Stimulated activated naive CD8-positive, alpha-beta T cell treated with anti-CD3 and anti-CD28 coated beads, Interleukin-15, Interleukin-2, amounts not matched to agents 100 ng/mL and 50 ng/mL, for 24 hours (primary cell): ENCODE measurements at regions not wholly inside any gene's neighbourhood (a gene's known extent, or its start where the extent isn't known, plus 50 kb on each side); places are given as distances from the start of the nearest gene placed in this dataset.
"Not testable (repeated sequence)": the region's sequence is repeated elsewhere in the genome, so short reads cannot be mapped to it uniquely, and the experiment has no call there.

Experiments used
- H3K27ac Mint-ChIP-seq: one replicate; pipeline ENCODE4 v1.8.0; 2021; ENCODE audit warnings: mild to moderate bottlenecking, mixed read lengths
- H3K27me3 Mint-ChIP-seq: one replicate; pipeline ENCODE4 v1.8.0; 2021; ENCODE audit warnings: mixed read lengths
- H3K36me3 Mint-ChIP-seq: one replicate; pipeline ENCODE4 v1.8.0; 2021; ENCODE audit warnings: low read depth, mixed read lengths
- H3K4me1 Mint-ChIP-seq: one replicate; pipeline ENCODE4 v1.8.0; 2021; ENCODE audit warnings: low read depth, mixed read lengths
- H3K4me3 Mint-ChIP-seq: one replicate; pipeline ENCODE4 v1.8.0; 2021; ENCODE audit warnings: mild to moderate bottlenecking, mixed read lengths
- H3K9me3 Mint-ChIP-seq: one replicate; pipeline ENCODE4 v1.8.0; 2021; ENCODE audit warnings: mixed read lengths

- H3K36me3 Mint-ChIP-seq: no peaks in the 10 kb centered on the region
- peaks cover 14% of the 10 kb centered on the region for H3K27me3 Mint-ChIP-seq
- no peaks in the 10 kb centered on the region for H3K4me1 Mint-ChIP-seq
- no peak overlapping the region for H3K4me3 Mint-ChIP-seq
- H3K27ac Mint-ChIP-seq: no peak overlapping the region
- H3K9me3 Mint-ChIP-seq: no peaks in the 10 kb centered on the region
Measured at GRCh38 chr18:49707599-49707998, 105.7 kb downstream of the ACAA2 start.

- H3K36me3 Mint-ChIP-seq: no peaks in the 10 kb centered on the region
- peaks cover 5% of the 10 kb centered on the region for H3K27me3 Mint-ChIP-seq
- no peak overlapping the region for H3K4me3 Mint-ChIP-seq
- H3K9me3 Mint-ChIP-seq: no peaks in the 10 kb centered on the region
- no peak overlapping the region for H3K27ac Mint-ChIP-seq
- H3K4me1 Mint-ChIP-seq: no peaks in the 10 kb centered on the region
Measured at GRCh38 chr18:49704334-49704733, 109.0 kb downstream of the ACAA2 start.

GRCh38 chr18:49701190-49701589 is 112.1 kb downstream of the ACAA2 start:
- Mint-ChIP-seq H3K9me3 (no peaks in the 10 kb centered on the region), H3K36me3 (no peaks in the 10 kb centered on the region), H3K27me3 (peaks cover 5% of the 10 kb centered on the region), H3K4me3 (no peak overlapping the region), H3K4me1 (no peaks in the 10 kb centered on the region), H3K27ac (no peak overlapping the region)

GRCh38 chr18:49699303-49699702 is 114.0 kb downstream of the ACAA2 start:
- H3K4me1 Mint-ChIP-seq: no peaks in the 10 kb centered on the region
- H3K4me3 Mint-ChIP-seq: no peak overlapping the region
- no peaks in the 10 kb centered on the region for H3K9me3 Mint-ChIP-seq
- H3K27ac Mint-ChIP-seq: no peak overlapping the region
- H3K36me3 Mint-ChIP-seq: no peaks in the 10 kb centered on the region
- H3K27me3 Mint-ChIP-seq: no peaks in the 10 kb centered on the region

GRCh38 chr18:49698525-49699025 is 114.8 kb downstream of the ACAA2 start:
- Mint-ChIP-seq H3K36me3 (no peaks in the 10 kb centered on the region), H3K4me3 (no peak overlapping the region), H3K27me3 (no peaks in the 10 kb centered on the region), H3K9me3 (no peaks in the 10 kb centered on the region), H3K4me1 (no peaks in the 10 kb centered on the region), H3K27ac (no peak overlapping the region)

GRCh38 chr18:49697757-49698524 is 115.4 kb downstream of the ACAA2 start:
- no peaks in the 10 kb centered on the region for H3K36me3 Mint-ChIP-seq
- no peaks in the 10 kb centered on the region for H3K4me1 Mint-ChIP-seq
- no peaks in the 10 kb centered on the region for H3K27me3 Mint-ChIP-seq
- no peaks in the 10 kb centered on the region for H3K9me3 Mint-ChIP-seq
- no peak overlapping the region for H3K4me3 Mint-ChIP-seq
- H3K27ac Mint-ChIP-seq: no peak overlapping the region

GRCh38 chr18:49697049-49697448 is 116.3 kb downstream of the ACAA2 start:
- H3K27me3 Mint-ChIP-seq: no peaks in the 10 kb centered on the region
- H3K36me3 Mint-ChIP-seq: no peaks in the 10 kb centered on the region
- no peak overlapping the region for H3K27ac Mint-ChIP-seq
- H3K4me3 Mint-ChIP-seq: no peak overlapping the region
- no peaks in the 10 kb centered on the region for H3K4me1 Mint-ChIP-seq
- no peaks in the 10 kb centered on the region for H3K9me3 Mint-ChIP-seq

- H3K27ac Mint-ChIP-seq: no peak overlapping the region
- H3K4me1 Mint-ChIP-seq: peaks cover 12% of the 10 kb centered on the region
- H3K4me3 Mint-ChIP-seq: no peak overlapping the region
- H3K27me3 Mint-ChIP-seq: no peaks in the 10 kb centered on the region
- H3K9me3 Mint-ChIP-seq: no peaks in the 10 kb centered on the region
- H3K36me3 Mint-ChIP-seq: no peaks in the 10 kb centered on the region
Measured at GRCh38 chr18:49694402-49694801, 118.9 kb downstream of the ACAA2 start.

- H3K27me3 Mint-ChIP-seq: no peaks in the 10 kb centered on the region
- no peaks in the 10 kb centered on the region for H3K36me3 Mint-ChIP-seq
Measured at GRCh38 chr18:49693717-49694005, 119.7 kb downstream of the ACAA2 start.

GRCh38 chr18:49692906-49693716 is 120.2 kb downstream of the ACAA2 start:
- no peak overlapping the region for H3K27ac Mint-ChIP-seq
- no peaks in the 10 kb centered on the region for H3K9me3 Mint-ChIP-seq
- H3K27me3 Mint-ChIP-seq: no peaks in the 10 kb centered on the region
- H3K4me1 Mint-ChIP-seq: peaks cover 12% of the 10 kb centered on the region
- no peaks in the 10 kb centered on the region for H3K36me3 Mint-ChIP-seq
- H3K4me3 Mint-ChIP-seq: no peak overlapping the region

More at GRCh38 chr18:49693717-49694005, 119.7 kb downstream of the ACAA2 start:
- Mint-ChIP-seq H3K4me3 (no peak overlapping the region), H3K27ac (no peak overlapping the region), H3K4me1 (peaks cover 12% of the 10 kb centered on the region), H3K9me3 (no peaks in the 10 kb centered on the region)

GRCh38 chr18:49691177-49691608 is 122.1 kb downstream of the ACAA2 start:
- Mint-ChIP-seq H3K27ac (no peak overlapping the region), H3K4me3 (no peak overlapping the region), H3K4me1 (peaks cover 12% of the 10 kb centered on the region), H3K36me3 (no peaks in the 10 kb centered on the region), H3K27me3 (no peaks in the 10 kb centered on the region), H3K9me3 (no peaks in the 10 kb centered on the region)

- Mint-ChIP-seq H3K4me3 (no peak overlapping the region), H3K9me3 (no peaks in the 10 kb centered on the region), H3K36me3 (no peaks in the 10 kb centered on the region), H3K27me3 (peaks cover 4% of the 10 kb centered on the region), H3K4me1 (peaks cover 12% of the 10 kb centered on the region), H3K27ac (no peak overlapping the region)
Measured at GRCh38 chr18:49690312-49690711, 123.0 kb downstream of the ACAA2 start.

GRCh38 chr18:49685231-49685942 is 123.5 kb downstream of the LIPG start:
- no peaks in the 10 kb centered on the region for H3K9me3 Mint-ChIP-seq
- peaks cover 8% of the 10 kb centered on the region for H3K27me3 Mint-ChIP-seq
- no peak overlapping the region for H3K4me3 Mint-ChIP-seq
- H3K4me1 Mint-ChIP-seq: peaks cover 1% of the 10 kb centered on the region
- H3K36me3 Mint-ChIP-seq: no peaks in the 10 kb centered on the region
- no peak overlapping the region for H3K27ac Mint-ChIP-seq

- H3K27me3 Mint-ChIP-seq, H3K27ac Mint-ChIP-seq, H3K36me3 Mint-ChIP-seq, H3K9me3 Mint-ChIP-seq, H3K4me1 Mint-ChIP-seq, H3K4me3 Mint-ChIP-seq: not testable (repeated sequence)
Measured at GRCh38 chr18:49682803-49683190, 120.9 kb downstream of the LIPG start.

- H3K27me3 Mint-ChIP-seq: peaks cover 11% of the 10 kb centered on the region
- H3K9me3 Mint-ChIP-seq: no peaks in the 10 kb centered on the region
- no peak overlapping the region for H3K4me3 Mint-ChIP-seq
- no peaks in the 10 kb centered on the region for H3K36me3 Mint-ChIP-seq
- no peak overlapping the region for H3K27ac Mint-ChIP-seq
- H3K4me1 Mint-ChIP-seq: no peaks in the 10 kb centered on the region
Measured at GRCh38 chr18:49682173-49682802, 120.4 kb downstream of the LIPG start.
